ENCODE measurements at regions not wholly inside any gene's neighbourhood (a gene's known extent, or its start where the extent isn't known, plus 50 kb on each side); places are given as distances from the start of the nearest gene placed in this dataset.
"Not testable (repeated sequence)": the region's sequence is repeated elsewhere in the genome, so short reads cannot be mapped to it uniquely, and the experiment has no call there.

GRCh38 chr12:77248036-77248435 is 182.7 kb upstream of the E2F7 start:
- DNase-seq, result no peak

- DNase-seq, result no peak
Observed at GRCh38 chr12:77247542-77247941, 182.2 kb upstream of the E2F7 start.

- DNase-seq, result no peak
Observed at GRCh38 chr12:77243345-77243744, 178.0 kb upstream of the E2F7 start.

- no peak for DNase-seq
Observed at GRCh38 chr12:77239617-77240016, 174.2 kb upstream of the E2F7 start.

- DNase-seq, result no peak
Observed at GRCh38 chr12:77238335-77238734, 173.0 kb upstream of the E2F7 start.

- DNase-seq, result no peak
Observed at GRCh38 chr12:77237896-77238295, 172.5 kb upstream of the E2F7 start.

- no peak for DNase-seq
Observed at GRCh38 chr12:77236066-77236465, 170.7 kb upstream of the E2F7 start.

GRCh38 chr12:77232045-77232444 is 166.7 kb upstream of the E2F7 start:
- DNase-seq, result no peak

GRCh38 chr12:77231501-77231918 is 166.1 kb upstream of the E2F7 start:
- no peak for DNase-seq

GRCh38 chr12:77229640-77230442 is 164.5 kb upstream of the E2F7 start:
- DNase-seq, result no peak

- no peak for DNase-seq
Observed at GRCh38 chr12:77228376-77228775, 163.0 kb upstream of the E2F7 start.

GRCh38 chr12:77226368-77226767 is 161.0 kb upstream of the E2F7 start:
- no peak for DNase-seq

GRCh38 chr12:77225373-77225772 is 160.0 kb upstream of the E2F7 start:
- no peak for DNase-seq

- no peak for DNase-seq
Observed at GRCh38 chr12:77224346-77224745, 159.0 kb upstream of the E2F7 start.

GRCh38 chr12:77222336-77222735 is 157.0 kb upstream of the E2F7 start:
- DNase-seq, result no peak

GRCh38 chr12:77220586-77220985 is 155.2 kb upstream of the E2F7 start:
- DNase-seq, result no peak

GRCh38 chr12:77218278-77218677 is 152.9 kb upstream of the E2F7 start:
- no peak for DNase-seq

- not testable (repeated sequence) for DNase-seq
Observed at GRCh38 chr12:77216136-77216535, 150.8 kb upstream of the E2F7 start.

GRCh38 chr12:77214136-77214535 is 148.8 kb upstream of the E2F7 start:
- DNase-seq, result no peak

- no peak for DNase-seq
Observed at GRCh38 chr12:77213319-77213718, 147.9 kb upstream of the E2F7 start.

GRCh38 chr12:77210724-77211123 is 145.4 kb upstream of the E2F7 start:
- DNase-seq, result no peak

GRCh38 chr12:77204083-77204482 is 138.7 kb upstream of the E2F7 start:
- DNase-seq, result no peak

- DNase-seq, result no peak
Observed at GRCh38 chr12:77202457-77203060, 137.2 kb upstream of the E2F7 start.

- no peak for DNase-seq
Observed at GRCh38 chr12:77189901-77190416, 124.6 kb upstream of the E2F7 start.

Measured in islet precursor cell (in vitro differentiated cells).